Activated CD4-positive, alpha-beta memory T cell treated with anti-CD3 and anti-CD28 coated beads, Interleukin-2, amount 10 ng/mL, durations not matched to agents 7 days and 5 days (primary cell): ENCODE measurements at regions not wholly inside any gene's neighbourhood (a gene's known extent, or its start where the extent isn't known, plus 50 kb on each side); places are given as distances from the start of the nearest gene placed in this dataset.

Experiments used
- CTCF ChIA-PET: fragments of 350-600 bp; sonication (Branson Sonifier 250); formaldehyde crosslinking; loops from one replicate; lab custom pipeline; 2021; ENCODE audit warnings: antibody characterized with exemption, inconsistent platforms; lab: Charles Lee
- POLR2A ChIA-PET: fragments of 350-600 bp; sonication (Branson Sonifier 250); formaldehyde crosslinking; loops from one replicate; lab custom pipeline; 2021; ENCODE audit warnings: antibody characterized with exemption; lab: Charles Lee
- DNase-seq: peaks from one replicate; pipeline ENCODE4 v3.0.0-alpha.2; 2020
- H3K27ac Mint-ChIP-seq: one replicate; pipeline ENCODE4 v1.8.0; 2021; ENCODE audit warnings: mild to moderate bottlenecking, mixed read lengths
- H3K27me3 Mint-ChIP-seq: one replicate; pipeline ENCODE4 v1.8.0; 2021; ENCODE audit warnings: mixed read lengths
- H3K36me3 Mint-ChIP-seq: one replicate; pipeline ENCODE4 v1.8.0; 2021; ENCODE audit warnings: low read depth, mixed read lengths
- H3K4me1 Mint-ChIP-seq: one replicate; pipeline ENCODE4 v1.8.0; 2021; ENCODE audit warnings: mixed read lengths
- H3K4me3 Mint-ChIP-seq: one replicate; pipeline ENCODE4 v1.8.0; 2021; ENCODE audit warnings: mild to moderate bottlenecking, mixed read lengths
- H3K9me3 Mint-ChIP-seq: one replicate; pipeline ENCODE4 v1.8.0; 2021; ENCODE audit warnings: mixed read lengths

DNA sequence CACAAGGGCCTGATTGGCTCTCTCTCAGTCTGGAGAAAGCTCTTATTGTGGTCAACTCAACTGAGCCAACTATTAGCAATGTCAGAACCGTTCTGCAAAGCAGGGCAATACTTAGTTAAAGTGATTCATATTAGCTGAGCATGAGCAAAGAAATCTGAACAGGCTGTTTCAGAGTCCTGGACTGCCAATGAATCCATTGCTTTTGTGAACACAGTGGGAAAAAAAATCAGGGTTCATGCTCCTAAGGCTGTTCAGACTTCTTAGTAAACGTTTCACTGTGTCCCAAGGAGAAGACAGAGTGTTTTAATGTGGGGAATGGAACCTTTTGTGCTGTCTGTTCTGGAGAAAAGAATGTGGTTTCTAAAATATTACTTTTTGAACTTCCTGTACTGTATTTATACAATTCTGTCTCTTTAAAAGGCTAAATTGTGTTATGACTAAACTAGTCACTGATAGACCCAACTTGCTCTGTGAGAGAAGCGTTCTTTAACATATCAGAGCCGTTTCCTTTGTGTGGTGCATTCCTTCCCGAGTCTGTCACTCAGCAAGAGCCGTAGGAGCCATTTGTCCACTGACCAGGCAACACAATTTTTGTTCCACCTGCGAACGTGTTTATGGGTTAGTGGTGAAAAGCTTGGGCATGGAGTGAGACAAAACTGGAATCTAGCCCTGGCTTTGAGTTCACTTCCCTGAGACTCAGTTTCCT lies 366.1 kb downstream of the FBXO8 start:
- Mint-ChIP-seq H3K9me3 (no peaks in the 10 kb centered on the region), H3K36me3 (no peaks in the 10 kb centered on the region), H3K27me3 (no peaks in the 10 kb centered on the region), H3K4me3 (no peak overlapping the region), H3K4me1 (no peaks in the 10 kb centered on the region), H3K27ac (no peak overlapping the region)
- no peak for DNase-seq
- ChIA-PET POLR2A (no interaction called here), CTCF (no interaction called here)

DNA sequence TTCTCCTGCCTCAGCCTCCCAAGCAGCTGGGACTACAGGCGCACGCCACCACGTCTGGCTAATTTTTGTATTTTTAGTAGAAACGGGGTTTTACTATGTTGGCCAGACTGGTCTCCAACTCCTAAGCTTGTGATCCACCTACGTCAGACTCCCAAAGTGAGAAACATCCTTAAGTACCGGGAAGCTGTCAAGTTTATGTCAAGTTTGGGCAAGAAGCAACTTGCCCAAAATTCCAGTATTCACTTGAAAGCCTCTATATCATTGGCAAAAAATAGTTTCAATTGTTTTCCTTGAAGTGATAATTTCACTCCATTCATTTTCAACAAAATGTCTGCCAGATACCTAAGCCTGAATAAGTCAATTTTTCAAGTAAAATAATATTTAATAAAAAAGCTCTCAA lies 370.0 kb downstream of the FBXO8 start:
- no peaks in the 10 kb centered on the region for H3K27me3 Mint-ChIP-seq
- no peak overlapping the region for H3K4me3 Mint-ChIP-seq
- POLR2A ChIA-PET = no interaction called here
- CTCF ChIA-PET = interaction anchor here (0.7 kb wide), 1 partner anchor 58 kb away, joined by 3 read pairs; no protein-coding TSS in a partner anchor
- no peaks in the 10 kb centered on the region for H3K9me3 Mint-ChIP-seq
- no peaks in the 10 kb centered on the region for H3K36me3 Mint-ChIP-seq
- DNase-seq = no peak
- H3K27ac Mint-ChIP-seq = no peak overlapping the region
- no peaks in the 10 kb centered on the region for H3K4me1 Mint-ChIP-seq

- H3K27me3 Mint-ChIP-seq = no peaks in the 10 kb centered on the region
- DNase-seq = no peak
- no peaks in the 10 kb centered on the region for H3K4me1 Mint-ChIP-seq
- H3K27ac Mint-ChIP-seq = no peak overlapping the region
- no peak overlapping the region for H3K4me3 Mint-ChIP-seq
- no peaks in the 10 kb centered on the region for H3K36me3 Mint-ChIP-seq
- POLR2A ChIA-PET = no interaction called here
- CTCF ChIA-PET = no interaction called here
- no peaks in the 10 kb centered on the region for H3K9me3 Mint-ChIP-seq
Observed at GRCh38 chr4:173912384-173912783, 371.1 kb downstream of the FBXO8 start.

DNA sequence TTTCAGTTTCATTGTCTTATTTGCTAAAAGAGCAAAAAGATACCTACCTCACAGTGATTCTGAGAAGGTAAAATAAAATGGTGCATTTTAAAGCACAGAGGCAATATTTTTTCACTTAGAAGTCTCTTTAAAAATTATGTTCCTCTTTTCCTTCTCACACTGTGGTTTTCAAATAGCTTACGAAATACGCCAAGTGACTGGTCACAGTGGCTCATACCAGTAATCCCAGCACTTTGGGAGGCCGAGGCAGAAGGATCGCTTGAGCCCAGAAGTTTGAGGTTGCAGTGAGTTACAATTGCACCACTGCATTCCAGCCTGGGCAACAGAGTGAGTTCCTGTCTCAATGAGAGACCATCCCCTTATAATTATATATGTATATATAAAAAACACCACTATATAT lies 372.6 kb downstream of the FBXO8 start:
- no peaks in the 10 kb centered on the region for H3K4me1 Mint-ChIP-seq
- no peak for DNase-seq
- H3K4me3 Mint-ChIP-seq = no peak overlapping the region
- CTCF ChIA-PET = no interaction called here
- POLR2A ChIA-PET = no interaction called here
- H3K27ac Mint-ChIP-seq = no peak overlapping the region
- no peaks in the 10 kb centered on the region for H3K9me3 Mint-ChIP-seq
- no peaks in the 10 kb centered on the region for H3K36me3 Mint-ChIP-seq
- H3K27me3 Mint-ChIP-seq = no peaks in the 10 kb centered on the region

GRCh38 chr4:173909294-173909693 lies 374.2 kb downstream of the FBXO8 start:
- no peaks in the 10 kb centered on the region for H3K9me3 Mint-ChIP-seq
- POLR2A ChIA-PET = no interaction called here
- no peak overlapping the region for H3K4me3 Mint-ChIP-seq
- H3K4me1 Mint-ChIP-seq = no peaks in the 10 kb centered on the region
- no peak for DNase-seq
- CTCF ChIA-PET = no interaction called here
- no peaks in the 10 kb centered on the region for H3K27me3 Mint-ChIP-seq
- H3K36me3 Mint-ChIP-seq = no peaks in the 10 kb centered on the region
- no peak overlapping the region for H3K27ac Mint-ChIP-seq

DNA sequence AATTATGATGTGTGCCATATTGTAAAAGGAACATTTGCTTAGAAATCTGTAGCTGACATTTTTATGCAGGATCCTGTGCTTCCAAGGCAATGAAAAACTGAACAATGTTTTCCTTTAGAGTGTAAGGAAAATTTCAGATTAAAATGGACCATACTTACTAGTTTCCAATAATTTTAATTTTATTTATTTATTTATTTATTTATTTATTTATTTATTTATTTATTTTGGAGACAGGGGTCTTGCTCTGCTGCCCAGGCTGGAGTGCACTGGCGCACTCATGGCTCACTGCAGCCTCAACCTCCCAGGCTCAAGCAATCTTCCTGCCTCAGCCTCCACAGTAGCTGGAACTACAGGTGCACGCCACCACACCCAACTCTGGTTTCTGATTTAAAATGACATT lies 369.8 kb upstream of the HAND2 start:
- Mint-ChIP-seq H3K9me3 (no peaks in the 10 kb centered on the region), H3K36me3 (no peaks in the 10 kb centered on the region), H3K27me3 (no peaks in the 10 kb centered on the region), H3K4me3 (no peak overlapping the region), H3K27ac (no peak overlapping the region), H3K4me1 (no peaks in the 10 kb centered on the region)
- POLR2A ChIA-PET = no interaction called here
- no peak for DNase-seq
- CTCF ChIA-PET = no interaction called here

- Mint-ChIP-seq H3K4me3 (no peak overlapping the region), H3K36me3 (no peaks in the 10 kb centered on the region), H3K4me1 (no peaks in the 10 kb centered on the region), H3K27ac (no peak overlapping the region), H3K9me3 (no peaks in the 10 kb centered on the region), H3K27me3 (no peaks in the 10 kb centered on the region)
- CTCF ChIA-PET = no interaction called here
- POLR2A ChIA-PET = no interaction called here
- DNase-seq = no peak
Observed at GRCh38 chr4:173891072-173891471, 361.0 kb upstream of the HAND2 start.

GRCh38 chr4:173883821-173884220 lies 353.8 kb upstream of the HAND2 start:
- H3K9me3 Mint-ChIP-seq = no peaks in the 10 kb centered on the region
- CTCF ChIA-PET = no interaction called here
- H3K27ac Mint-ChIP-seq = no peak overlapping the region
- no peaks in the 10 kb centered on the region for H3K36me3 Mint-ChIP-seq
- no peak for DNase-seq
- H3K27me3 Mint-ChIP-seq = no peaks in the 10 kb centered on the region
- H3K4me1 Mint-ChIP-seq = no peaks in the 10 kb centered on the region
- no peak overlapping the region for H3K4me3 Mint-ChIP-seq
- POLR2A ChIA-PET = no interaction called here

GRCh38 chr4:173880897-173881296 lies 350.9 kb upstream of the HAND2 start:
- Mint-ChIP-seq H3K4me3 (no peak overlapping the region), H3K27ac (no peak overlapping the region), H3K9me3 (no peaks in the 10 kb centered on the region), H3K27me3 (no peaks in the 10 kb centered on the region), H3K36me3 (no peaks in the 10 kb centered on the region), H3K4me1 (no peaks in the 10 kb centered on the region)
- ChIA-PET CTCF (no interaction called here), POLR2A (no interaction called here)
- no peak for DNase-seq

- Mint-ChIP-seq H3K27me3 (no peaks in the 10 kb centered on the region), H3K4me1 (no peaks in the 10 kb centered on the region), H3K4me3 (no peak overlapping the region), H3K9me3 (no peaks in the 10 kb centered on the region), H3K27ac (no peak overlapping the region), H3K36me3 (no peaks in the 10 kb centered on the region)
- CTCF ChIA-PET = no interaction called here
- no peak for DNase-seq
- POLR2A ChIA-PET = no interaction called here
Observed at GRCh38 chr4:173879509-173879908, 349.5 kb upstream of the HAND2 start.

- no peak overlapping the region for H3K4me3 Mint-ChIP-seq
- ChIA-PET POLR2A (no interaction called here), CTCF (no interaction called here)
- DNase-seq = no peak
- no peaks in the 10 kb centered on the region for H3K4me1 Mint-ChIP-seq
- H3K9me3 Mint-ChIP-seq = no peaks in the 10 kb centered on the region
- no peaks in the 10 kb centered on the region for H3K27me3 Mint-ChIP-seq
- no peak overlapping the region for H3K27ac Mint-ChIP-seq
- H3K36me3 Mint-ChIP-seq = no peaks in the 10 kb centered on the region
Observed at GRCh38 chr4:173878701-173879100, 348.7 kb upstream of the HAND2 start.

DNA sequence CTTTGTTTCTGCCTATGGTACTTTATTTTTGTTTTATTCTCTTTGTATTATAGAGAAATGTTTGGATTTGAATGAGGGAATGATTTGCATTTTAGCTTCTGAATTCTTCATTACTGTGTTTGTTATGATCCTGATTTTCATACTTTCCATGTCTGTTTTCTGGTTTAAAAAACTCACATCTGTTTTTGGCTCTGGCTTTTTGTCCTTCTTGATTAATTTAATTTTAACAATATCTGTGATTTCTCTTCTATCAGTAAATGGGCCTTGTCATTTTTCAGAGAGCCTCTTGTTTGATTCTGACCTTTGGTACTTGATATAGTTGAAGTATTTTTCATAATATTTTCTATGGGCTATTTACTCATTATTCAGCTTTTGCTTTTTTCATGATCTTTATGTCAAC lies 341.6 kb upstream of the HAND2 start:
- Mint-ChIP-seq H3K27me3 (no peaks in the 10 kb centered on the region), H3K4me1 (no peaks in the 10 kb centered on the region), H3K36me3 (no peaks in the 10 kb centered on the region), H3K9me3 (no peaks in the 10 kb centered on the region), H3K4me3 (no peak overlapping the region), H3K27ac (no peak overlapping the region)
- no peak for DNase-seq
- ChIA-PET CTCF (no interaction called here), POLR2A (no interaction called here)

GRCh38 chr4:173866322-173867026 lies 336.4 kb upstream of the HAND2 start:
- no peak overlapping the region for H3K27ac Mint-ChIP-seq
- ChIA-PET CTCF (no interaction called here), POLR2A (no interaction called here)
- H3K4me1 Mint-ChIP-seq = no peaks in the 10 kb centered on the region
- peaks cover 4% of the 10 kb centered on the region for H3K9me3 Mint-ChIP-seq
- DNase-seq = no peak
- no peak overlapping the region for H3K4me3 Mint-ChIP-seq
- no peaks in the 10 kb centered on the region for H3K27me3 Mint-ChIP-seq
- no peaks in the 10 kb centered on the region for H3K36me3 Mint-ChIP-seq

GRCh38 chr4:173862754-173863153 lies 332.7 kb upstream of the HAND2 start:
- no peak overlapping the region for H3K4me3 Mint-ChIP-seq
- H3K36me3 Mint-ChIP-seq = no peaks in the 10 kb centered on the region
- no peak for DNase-seq
- CTCF ChIA-PET = no interaction called here
- peaks cover 4% of the 10 kb centered on the region for H3K9me3 Mint-ChIP-seq
- no peaks in the 10 kb centered on the region for H3K27me3 Mint-ChIP-seq
- H3K27ac Mint-ChIP-seq = no peak overlapping the region
- H3K4me1 Mint-ChIP-seq = no peaks in the 10 kb centered on the region
- POLR2A ChIA-PET = no interaction called here
